K562 (cell line): ENCODE measurements at regions not wholly inside any gene's neighbourhood (a gene's known extent, or its start where the extent isn't known, plus 50 kb on each side); places are given as distances from the start of the nearest gene placed in this dataset.
A peak's percentile ranks its signal among the peaks of the same experiment; 100 is the strongest.

ENCODE experiments used
- ATAC-seq: fragments of 200-7000 bp; cut with Tn5 transposase; 3 replicates; pipeline ENCODE4 v1.9.1; 2020; ENCODE audit warnings: moderate library complexity
- BruUV-seq: library from RNA; stranded (reverse); fragments of 400-500 nt; replicated peaks from 2 replicates; lab custom pipeline; 2021; lab: Mats Ljungman, UMichigan
- CTCF ChIA-PET: fragments of 300-600 bp; formaldehyde crosslinking; extraction: SDS; loops from one replicate; lab custom pipeline; 2021; ENCODE audit warnings: low intra/inter-chr PET ratio; lab: Yijun Ruan, JAX
- POLR2A ChIA-PET: fragments of 300-600, 350-650 bp; sonication (Branson Sonifier 250); formaldehyde crosslinking; extraction: SDS; loops from one replicate; lab custom pipeline; 2021; ENCODE audit warnings: antibody characterized with exemption, inconsistent platforms; lab: Yijun Ruan, JAX
- DNase-seq, 4 experiments: peaks; one replicate each; pipeline versions ENCODE4 v3.0.0 to v3.0.0-alpha.2; 2011 to 2018; ENCODE audit warnings: low spot score in 3 of 4, mixed read lengths in 3 of 4; ENCODE audit errors: extremely low read depth in 1 of 4
- FAIRE-seq: peaks from 2 replicates; lab custom pipeline; 2011; peaks lifted over from hg19 to GRCh38; lab: Jason Lieb, UNC
- H2AFZ ChIP-seq: 2 replicates; pipeline ENCODE4 v1.6.0; 2011; ENCODE audit warnings: low read depth, low read length, control low read depth, inconsistent platforms
- H3K27ac ChIP-seq: fragments of 200-600 bp; 3 replicates; pipeline ENCODE4 v1.8.0; 2011; ENCODE audit warnings: low read depth, mild to moderate bottlenecking, control low read depth, inconsistent platforms, low read length, moderate library complexity, mixed read lengths; ENCODE audit errors: extremely low read depth
- H3K27me3 ChIP-seq, 2 experiments: fragments of 300-600 bp in 1 of 2; 2 replicates in 1 of 2; 3 replicates in 1 of 2; pipeline versions ENCODE4 v1.6.0 to v1.8.0; 2011; ENCODE audit warnings: inconsistent platforms in 2 of 2, low read length in 2 of 2, mild to moderate bottlenecking in 1 of 2, mixed read lengths in 1 of 2, moderate library complexity in 1 of 2; ENCODE audit not compliant: control insufficient read depth in 2 of 2, insufficient read depth in 2 of 2
- H3K36me3 ChIP-seq: fragments of 300-600 bp; 3 replicates; pipeline ENCODE4 v1.8.0; 2011; ENCODE audit warnings: mild to moderate bottlenecking, low read length, inconsistent platforms; ENCODE audit not compliant: control insufficient read depth, insufficient read depth
- H3K4me1 ChIP-seq, 2 experiments: fragments of 200-600 bp in 1 of 2; replicated peaks in 1 of 2; 2 replicates in 1 of 2; 3 replicates in 1 of 2; pipeline versions ENCODE4 v1.5.1 to v1.8.0; 2011; ENCODE audit warnings: inconsistent platforms in 2 of 2, low read length in 2 of 2, mild to moderate bottlenecking in 1 of 2, mixed read lengths in 1 of 2, moderate library complexity in 1 of 2; ENCODE audit not compliant: control insufficient read depth in 2 of 2, insufficient read depth in 2 of 2
- H3K4me2 ChIP-seq: 2 replicates; pipeline ENCODE4 v1.6.1; 2011; ENCODE audit warnings: low read length, control low read depth, inconsistent platforms, mixed read lengths; ENCODE audit not compliant: insufficient read depth
- H3K4me3 ChIP-seq: fragments of 200-600 bp; sonication (generic), shearing (Covaris generic); 2 replicates; pipeline ENCODE4 v1.5.1; 2016; ENCODE audit warnings: control low read depth, inconsistent platforms
- H3K79me2 ChIP-seq: fragments of 200-600 bp; 3 replicates; pipeline ENCODE4 v1.8.0; 2011; ENCODE audit warnings: low read length, inconsistent platforms; ENCODE audit not compliant: control insufficient read depth, insufficient read depth
- H3K9ac ChIP-seq, 2 experiments: 2 replicates each; pipeline versions ENCODE4 v1.6.0 to v1.6.1; 2011; ENCODE audit warnings: low read depth in 2 of 2, low read length in 2 of 2, control low read depth in 1 of 2, inconsistent platforms in 1 of 2, mild to moderate bottlenecking in 1 of 2, mixed read lengths in 1 of 2; ENCODE audit not compliant: insufficient read depth in 1 of 2
- H3K9me1 ChIP-seq: one replicate; pipeline ENCODE4 v1.6.0; 2011; ENCODE audit warnings: inconsistent platforms, mild to moderate bottlenecking, low read length, moderate library complexity; ENCODE audit not compliant: control insufficient read depth, insufficient read depth
- H3K9me3 ChIP-seq: replicated peaks from 2 replicates; pipeline ENCODE4 v1.5.1; 2011; ENCODE audit warnings: low read depth, low read length, inconsistent platforms; ENCODE audit not compliant: control insufficient read depth, insufficient read depth
- H4K20me1 ChIP-seq: replicated peaks from 2 replicates; pipeline ENCODE4 v1.6.1; 2011; ENCODE audit warnings: low read length, inconsistent platforms, mixed read lengths; ENCODE audit not compliant: control insufficient read depth, insufficient read depth
- CTCF ChIP-seq, 3 experiments: IDR thresholded peaks in 2 of 3; conservative IDR thresholded peaks in 1 of 3; 2 replicates each; pipeline ENCODE4 v1.5.1; 2011 to 2012; ENCODE audit warnings: low read length in 3 of 3, mild to moderate bottlenecking in 3 of 3, control low read depth in 2 of 3, improper control_type of control experiment in 1 of 3, inconsistent platforms in 1 of 3, low read depth in 1 of 3, mixed read lengths in 1 of 3, moderate library complexity in 1 of 3; ENCODE audit not compliant: insufficient read depth in 2 of 3
- NFIC ChIP-seq: fragments of 450-650 bp; IDR thresholded peaks from 2 replicates; pipeline ENCODE4 v1.6.1; 2017; ENCODE audit warnings: mild to moderate bottlenecking, inconsistent platforms
- NFIX ChIP-seq: fragments of 250-450 bp; sonication (Bioruptor Pico); IDR thresholded peaks from 2 replicates; pipeline ENCODE4 v1.4.0; 2020; ENCODE audit warnings: low read depth, mild to moderate bottlenecking, moderate library complexity
- RAD21 ChIP-seq, 2 experiments: fragments of 250-450 bp in 1 of 2; fragments of 450-650 bp in 1 of 2; sonication (Bioruptor Pico) in 1 of 2; formaldehyde crosslinking in 1 of 2; IDR thresholded peaks in 1 of 2; conservative IDR thresholded peaks in 1 of 2; 2 replicates each; pipeline versions ENCODE4 v1.4.0 to v1.8.0; 2020 to 2022; ENCODE audit warnings: mild to moderate bottlenecking in 2 of 2, moderate library complexity in 1 of 2
- RERE ChIP-seq: sonication (generic); formaldehyde crosslinking; IDR thresholded peaks from 2 replicates; pipeline ENCODE4 v1.8.0; 2023; ENCODE audit warnings: missing genetic modification reagents, mild to moderate bottlenecking, borderline replicate concordance
- TFAP4 ChIP-seq: sonication (generic); formaldehyde crosslinking; IDR thresholded peaks from 2 replicates; pipeline ENCODE4 v1.8.0; 2022; ENCODE audit warnings: missing genetic modification reagents, mild to moderate bottlenecking, moderate library complexity, borderline replicate concordance
- ZNF134 ChIP-seq: fragments of 250-450 bp; sonication (Bioruptor Pico); conservative IDR thresholded peaks from 2 replicates; pipeline ENCODE4 v1.4.0; 2020
- WGBS: fragments of 100-300 bp; shearing (Covaris generic); methylation state at CpG from one replicate; pipeline ENCODE4 v1.1.6; 2016; ENCODE audit warnings: low coverage, mixed read lengths; ENCODE audit not compliant: insufficient coverage; ENCODE audit errors: missing lambda C conversion rate; 5-methylcytosine and 5-hydroxymethylcytosine counted together
- in situ Hi-C: fragments of 300-500 bp; cut with MboI; formaldehyde crosslinking; loops from 4 replicates; pipeline ENCODE4 v1.15.0; 2018; ENCODE audit warnings: inconsistent platforms, mixed read lengths
- intact Hi-C: fragments of 100-400 bp; cut with micrococcal nuclease; formaldehyde crosslinking; loops from 2 replicates; pipeline ENCODE4 v1.14.2; 2022

GRCh38 chr16:76668207-76668725 lies 391.1 kb downstream of the CNTNAP4 start:
- TF ChIP-seq RAD21 (CRISPR knock-in tag; conservative IDR thresholded peaks at IDR 0.05 in 1 of 2, IDR thresholded peaks at IDR 0.05 in 1 of 2) (peak in 1 of 2 experiments; percentile 3; a peak in 1 of 4 replicates), ZNF134 (CRISPR knock-in tag) (peak; percentile 88), TFAP4 (CRISPR knock-in tag) (no peak), NFIX (CRISPR knock-in tag) (peak; percentile 30; the same call in 1 of the 2 replicates), RERE (CRISPR knock-in tag) (no peak), NFIC (peak; percentile 93), CTCF (IDR thresholded peaks at IDR 0.05 in 2 of 3, conservative IDR thresholded peaks at IDR 0.05 in 1 of 3; ENCODE audit: insufficient read depth in 2 of 3, low read depth in 1 of 3, low read length in 3 of 3) (peak in 2 of 3 experiments; percentile 5 to 28; a peak in 1 of 6 replicates)
- TF ChIP-seq, all 486 proteins: peak for 5
- no peak overlapping the region for H3K9ac ChIP-seq
- ChIA-PET CTCF (no interaction called here), POLR2A (interaction anchor here (1.4 kb wide), 1 partner anchor 12 kb away, joined by 3 read pairs; no protein-coding TSS in a partner anchor)
- H3K9me1 ChIP-seq = no peaks in the 10 kb centered on the region
- no peak overlapping the region for H3K4me3 ChIP-seq
- H4K20me1 ChIP-seq = no peaks in the 10 kb centered on the region; the same call in 1 of the 2 replicates
- H3K4me1 ChIP-seq = no peaks in the 10 kb centered on the region
- WGBS = 29% methylated on average over 8 of the region's 8 CpGs
- ATAC-seq (peak; percentile 80), DNase-seq (peak; percentile 8 to 58 (median 22)), FAIRE-seq (peak; percentile 35)
- H3K27me3 ChIP-seq = no peaks in the 10 kb centered on the region
- H2AFZ ChIP-seq = no peak overlapping the region
- H3K9me3 ChIP-seq = no peaks in the 10 kb centered on the region
- intact Hi-C loops (loop anchor here (10.0 kb wide), 1 partner anchor 497 kb away; no protein-coding TSS in a partner anchor), in situ Hi-C loops (loop anchor here (25.0 kb wide), 1 partner anchor 494 kb away; no protein-coding TSS in a partner anchor)
- H3K79me2 ChIP-seq = no peaks in the 10 kb centered on the region
- H3K27ac ChIP-seq = no peak overlapping the region
- no TSS peak for BruUV-seq
- no peaks in the 10 kb centered on the region for H3K36me3 ChIP-seq
- H3K4me2 ChIP-seq = no peak overlapping the region
